Left lung (tissue), 4 donors: ENCODE measurements at regions not wholly inside any gene's neighbourhood (a gene's known extent, or its start where the extent isn't known, plus 50 kb on each side); places are given as distances from the start of the nearest gene placed in this dataset.

Experiments used
- ATAC-seq: fragments of 200-7000 bp; cut with Tn5 transposase; one replicate; pipeline ENCODE4 v1.9.1; 2020; ENCODE audit warnings: moderate library complexity
- DNase-seq, 4 donors: peaks; one replicate each; pipeline ENCODE4 v3.0.0-alpha.2; 2013 to 2020
- H3K27ac ChIP-seq, 2 donors: fragments of 200-600 bp; sonication (generic) in 1 of 2; one replicate each; pipeline versions ENCODE4 v1.5.0 to v1.8.0; 2020 to 2021
- H3K27me3 ChIP-seq, 2 donors: fragments of 200-600 bp; sonication (generic) in 1 of 2; one replicate each; pipeline versions ENCODE4 v1.5.0 to v1.8.0; 2020 to 2021
- H3K36me3 ChIP-seq, 2 donors: fragments of 200-600 bp; sonication (generic) in 1 of 2; one replicate each; pipeline versions ENCODE4 v1.5.0 to v1.8.0; 2020 to 2021
- H3K4me1 ChIP-seq, 2 donors: fragments of 200-600 bp; one replicate each; pipeline ENCODE4 v1.8.0; 2021
- H3K4me3 ChIP-seq, 2 donors: fragments of 200-600 bp; sonication (generic) in 1 of 2; one replicate each; pipeline versions ENCODE4 v1.5.0 to v1.8.0; 2020 to 2021; ENCODE audit warnings: mild to moderate bottlenecking in 1 of 2
- H3K9me3 ChIP-seq, 2 donors: fragments of 200-600 bp; sonication (generic) in 1 of 2; one replicate each; pipeline versions ENCODE4 v1.5.0 to v1.8.0; 2020 to 2021
- intact Hi-C, 2 donors: fragments of 100-400 bp; cut with DNase I; formaldehyde crosslinking; loops; one replicate each; pipeline versions ENCODE4 v1.11.2 to v1.14.2; 2022
- TF ChIP-seq, protein P1 (sequence below), 2 donors: fragments of 200-600 bp; sonication (generic) in 1 of 2; IDR thresholded peaks; one replicate each; pipeline versions ENCODE4 v1.5.0 to v1.8.0; 2021; ENCODE audit warnings: antibody characterized with exemption in 2 of 2
- donor health status: DM: no; HTN: yes; CAD: no.
- donor health status: DM: no; HTN: no; CAD: no.

DNA sequence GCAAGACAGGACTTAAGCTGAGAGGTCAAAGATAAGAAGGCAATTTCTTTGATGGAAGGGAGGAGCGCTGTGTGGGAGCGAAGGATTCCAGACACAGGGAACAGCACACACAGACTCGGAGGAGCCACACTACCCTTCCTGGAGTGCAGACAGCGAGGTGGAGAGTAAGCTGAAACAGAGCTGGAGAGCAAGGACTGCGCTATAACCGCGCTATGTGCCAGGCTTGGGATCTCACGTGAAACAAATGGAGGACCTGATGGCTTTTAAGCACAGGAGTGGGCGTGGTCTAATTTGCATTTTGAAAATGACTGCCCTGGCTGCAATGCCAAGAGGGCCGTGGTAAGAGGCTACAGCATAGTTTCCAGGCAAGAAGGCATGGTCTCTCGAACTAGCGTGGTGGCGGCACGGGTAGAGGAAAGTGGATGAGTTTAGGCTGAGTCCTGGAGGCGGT is 113.9 kb upstream of the SORBS2 start:
- ATAC-seq: peak; percentile 38
- intact Hi-C loops: no loop called here
- no peak overlapping the region for H3K27ac ChIP-seq
- no peak overlapping the region for H3K4me3 ChIP-seq
- TF ChIP-seq, protein P1, sequence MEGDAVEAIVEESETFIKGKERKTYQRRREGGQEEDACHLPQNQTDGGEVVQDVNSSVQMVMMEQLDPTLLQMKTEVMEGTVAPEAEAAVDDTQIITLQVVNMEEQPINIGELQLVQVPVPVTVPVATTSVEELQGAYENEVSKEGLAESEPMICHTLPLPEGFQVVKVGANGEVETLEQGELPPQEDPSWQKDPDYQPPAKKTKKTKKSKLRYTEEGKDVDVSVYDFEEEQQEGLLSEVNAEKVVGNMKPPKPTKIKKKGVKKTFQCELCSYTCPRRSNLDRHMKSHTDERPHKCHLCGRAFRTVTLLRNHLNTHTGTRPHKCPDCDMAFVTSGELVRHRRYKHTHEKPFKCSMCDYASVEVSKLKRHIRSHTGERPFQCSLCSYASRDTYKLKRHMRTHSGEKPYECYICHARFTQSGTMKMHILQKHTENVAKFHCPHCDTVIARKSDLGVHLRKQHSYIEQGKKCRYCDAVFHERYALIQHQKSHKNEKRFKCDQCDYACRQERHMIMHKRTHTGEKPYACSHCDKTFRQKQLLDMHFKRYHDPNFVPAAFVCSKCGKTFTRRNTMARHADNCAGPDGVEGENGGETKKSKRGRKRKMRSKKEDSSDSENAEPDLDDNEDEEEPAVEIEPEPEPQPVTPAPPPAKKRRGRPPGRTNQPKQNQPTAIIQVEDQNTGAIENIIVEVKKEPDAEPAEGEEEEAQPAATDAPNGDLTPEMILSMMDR (IDR thresholded peaks at IDR 0.05): no peak
- H3K4me1 ChIP-seq: peaks cover 0 to 7% of the 10 kb centered on the region in 2 donors
- no peaks in the 10 kb centered on the region for H3K36me3 ChIP-seq
- H3K27me3 ChIP-seq: no peaks in the 10 kb centered on the region
- no peak for DNase-seq
- no peaks in the 10 kb centered on the region for H3K9me3 ChIP-seq

DNA sequence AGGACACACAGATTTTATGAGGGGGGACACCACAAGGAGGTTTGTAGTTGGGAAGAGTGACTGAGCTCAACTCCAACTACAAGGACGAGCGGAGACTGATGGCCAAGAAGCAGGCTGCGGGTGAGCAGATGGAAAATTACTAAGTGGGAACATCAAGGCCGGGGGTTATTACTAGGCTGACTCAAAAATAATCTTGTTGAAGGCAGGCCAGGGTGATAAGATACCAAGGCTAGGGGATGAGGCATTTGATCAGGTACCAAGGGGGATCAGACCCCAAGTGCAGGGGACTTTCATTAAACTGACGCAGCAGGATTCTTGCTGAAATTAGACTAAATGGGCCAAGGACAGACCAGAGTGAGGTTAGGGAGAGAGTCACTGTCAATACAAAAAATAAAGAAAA is 119.4 kb upstream of the SORBS2 start:
- Histone ChIP-seq H3K9me3 (no peaks in the 10 kb centered on the region), H3K27ac (no peak overlapping the region), H3K27me3 (no peaks in the 10 kb centered on the region), H3K36me3 (no peaks in the 10 kb centered on the region), H3K4me1 (no peaks in the 10 kb centered on the region), H3K4me3 (no peak overlapping the region)
- intact Hi-C loops: no loop called here
- DNase-seq (no peak), ATAC-seq (no peak)
- TF ChIP-seq, protein P1 (IDR thresholded peaks at IDR 0.05): no peak

DNA sequence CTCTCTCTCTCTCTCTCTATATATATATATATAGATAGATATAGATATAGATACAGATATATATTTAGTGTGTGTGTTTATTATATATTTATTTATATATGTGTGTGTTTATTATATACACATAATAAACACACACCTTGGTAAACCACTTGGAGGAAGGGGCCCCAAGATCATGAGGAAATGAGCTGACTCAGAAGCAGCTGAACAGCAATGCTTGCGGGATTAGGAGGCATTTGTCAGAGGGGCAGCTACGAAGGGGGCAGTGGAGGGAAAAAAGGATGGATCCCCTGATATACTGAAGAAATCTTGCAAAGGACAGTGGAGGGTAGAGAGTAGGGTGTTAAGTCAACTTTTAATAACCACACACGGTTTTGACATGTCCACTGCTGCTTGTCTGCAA is 120.0 kb upstream of the SORBS2 start:
- Histone ChIP-seq H3K4me1 (no peaks in the 10 kb centered on the region), H3K27ac (no peak overlapping the region), H3K4me3 (no peak overlapping the region), H3K27me3 (no peaks in the 10 kb centered on the region), H3K36me3 (no peaks in the 10 kb centered on the region), H3K9me3 (no peaks in the 10 kb centered on the region)
- no peak for DNase-seq
- TF ChIP-seq, protein P1 (IDR thresholded peaks at IDR 0.05): no peak
- ATAC-seq: no peak
- intact Hi-C loops: no loop called here

DNA sequence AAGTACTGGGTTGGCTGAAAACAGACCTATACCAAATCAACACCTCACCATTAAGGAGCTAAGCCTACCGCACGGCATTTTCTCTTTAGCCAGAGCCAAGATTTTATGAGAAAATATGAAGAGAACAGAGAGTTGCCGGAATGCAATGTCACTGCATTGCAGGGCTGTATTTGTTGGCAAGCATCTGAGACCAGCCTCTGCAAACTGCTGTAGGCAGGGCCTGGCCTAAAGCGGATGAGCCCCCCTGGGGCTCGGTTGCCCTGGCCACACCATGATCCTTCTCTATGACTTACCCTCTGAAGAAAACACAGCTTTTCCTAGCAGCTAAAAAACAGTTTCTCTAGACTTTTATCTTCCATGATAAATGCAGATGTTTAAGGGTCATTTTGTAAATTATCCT is 120.5 kb upstream of the SORBS2 start:
- no peak for ATAC-seq

DNA sequence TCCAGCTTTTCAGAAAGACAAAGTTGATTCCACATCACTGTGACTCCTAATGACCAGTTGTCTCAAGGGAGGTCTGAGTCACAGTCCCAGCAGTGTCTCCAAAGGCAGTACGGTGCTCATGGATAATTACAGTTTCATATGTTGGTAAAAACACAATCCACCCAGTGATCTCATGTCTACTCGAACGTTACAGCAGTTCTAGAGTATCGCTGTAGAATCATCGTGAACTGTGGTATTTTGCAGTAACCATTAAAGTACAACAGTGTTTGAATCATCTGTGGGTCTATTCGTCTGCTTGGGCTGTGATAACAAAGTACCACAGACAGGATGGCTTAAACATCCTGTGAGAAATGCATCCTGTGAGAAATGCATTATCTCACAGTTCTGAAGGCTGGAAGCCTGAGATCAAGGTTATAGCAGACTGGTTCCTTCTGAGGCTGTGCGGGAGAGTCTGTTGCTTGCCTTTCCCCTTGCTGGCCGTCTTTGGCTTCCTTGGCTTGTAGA is 121.1 kb upstream of the SORBS2 start:
- ATAC-seq (no peak), DNase-seq (no peak)
- intact Hi-C loops: no loop called here
- Histone ChIP-seq H3K27ac (no peak overlapping the region), H3K27me3 (no peaks in the 10 kb centered on the region), H3K36me3 (no peaks in the 10 kb centered on the region), H3K4me1 (no peaks in the 10 kb centered on the region), H3K4me3 (no peak overlapping the region), H3K9me3 (no peaks in the 10 kb centered on the region)
- TF ChIP-seq, protein P1 (IDR thresholded peaks at IDR 0.05): no peak

More for the DNA sequence above, 120.5 kb upstream of the SORBS2 start:
- no peak for DNase-seq
- Histone ChIP-seq H3K9me3 (no peaks in the 10 kb centered on the region), H3K4me3 (no peak overlapping the region), H3K4me1 (no peaks in the 10 kb centered on the region), H3K27ac (no peak overlapping the region), H3K27me3 (no peaks in the 10 kb centered on the region), H3K36me3 (no peaks in the 10 kb centered on the region)
- TF ChIP-seq, protein P1 (IDR thresholded peaks at IDR 0.05): no peak
- intact Hi-C loops: no loop called here
